Stimulated activated CD8-positive, alpha-beta memory T cell treated with anti-CD3 and anti-CD28 coated beads, Interleukin-15, amount 100 ng/mL, for 1 hour (primary cell): ENCODE measurements at regions not wholly inside any gene's neighbourhood (a gene's known extent, or its start where the extent isn't known, plus 50 kb on each side); places are given as distances from the start of the nearest gene placed in this dataset.

Source experiments
- DNase-seq: peaks from one replicate; pipeline ENCODE4 v3.0.0-alpha.2; 2020; ENCODE audit warnings: low read depth

- no peak for DNase-seq
These were observed 108.9 kb downstream of the RBFOX3 start for GRCh38 chr17:79501910-79502309.

GRCh38 chr17:79500745-79501618 lies 109.9 kb downstream of the RBFOX3 start:
- DNase-seq: no peak

DNA sequence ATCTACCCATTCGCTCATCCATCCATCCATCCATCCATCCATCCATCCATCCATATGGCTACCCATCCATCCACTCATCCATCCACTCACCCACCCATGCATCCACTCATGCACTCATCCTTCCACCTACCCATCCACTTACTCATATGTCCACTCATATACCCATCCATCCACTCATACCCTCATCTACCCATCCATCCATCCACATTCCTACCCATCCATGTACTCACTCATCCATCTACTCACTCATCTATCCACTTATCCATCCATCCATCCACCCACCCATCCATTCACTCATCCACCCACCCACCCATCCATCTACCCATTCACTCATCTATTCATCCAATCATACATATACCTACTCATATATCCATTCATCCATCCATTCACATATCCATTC lies 112.0 kb downstream of the RBFOX3 start:
- DNase-seq: no peak

- DNase-seq: no peak
These were observed 113.0 kb downstream of the RBFOX3 start for GRCh38 chr17:79497777-79498348.

DNA sequence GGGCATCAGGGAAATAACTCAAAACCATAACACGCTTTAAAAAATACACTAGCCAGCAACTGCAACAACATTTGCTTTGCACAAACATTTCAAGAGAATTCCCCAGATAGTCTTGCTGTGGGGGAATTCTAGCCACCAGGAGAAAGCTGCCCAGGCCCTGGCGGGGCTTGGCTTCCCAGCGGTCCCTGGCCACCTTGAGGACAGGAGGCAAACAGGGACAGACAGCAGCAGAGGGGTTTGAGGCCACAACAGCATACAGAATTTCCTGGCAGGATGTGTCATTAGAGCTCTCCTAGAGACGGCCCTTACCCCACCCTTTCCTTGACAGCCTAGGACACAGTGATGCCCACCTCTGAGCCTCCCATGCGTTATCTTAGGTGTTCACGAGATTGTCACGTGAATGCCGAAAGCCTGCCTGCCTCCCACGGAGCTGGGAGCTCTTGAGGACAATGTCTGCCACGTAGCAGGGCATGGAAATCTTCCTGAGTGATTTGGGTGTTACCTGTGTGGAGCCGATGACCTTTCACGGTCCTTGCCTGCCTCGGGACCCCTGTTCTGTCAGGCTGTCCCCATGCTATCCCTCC lies 114.3 kb downstream of the RBFOX3 start:
- DNase-seq: no peak

DNA sequence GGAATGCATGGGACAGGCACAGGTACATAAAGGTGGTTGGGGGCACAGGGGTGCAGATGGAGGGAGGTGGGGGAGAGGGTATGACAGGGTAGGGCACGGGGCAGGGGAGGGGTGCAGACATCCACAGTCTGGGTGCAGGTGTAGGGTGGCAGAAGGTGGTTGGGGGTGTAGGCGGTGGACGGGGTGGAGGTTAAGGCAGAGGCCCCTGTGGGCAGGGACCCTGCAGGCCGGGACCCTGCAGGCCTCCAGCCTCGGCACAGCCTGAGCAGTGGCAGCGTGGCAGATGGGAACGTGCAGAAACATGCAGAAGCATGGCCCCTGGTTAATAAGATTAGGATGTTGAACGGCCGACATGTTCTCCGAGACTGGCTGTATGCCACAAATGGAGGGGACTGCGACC lies 115.2 kb downstream of the RBFOX3 start:
- DNase-seq: no peak

GRCh38 chr17:79491006-79491405 lies 119.8 kb downstream of the RBFOX3 start:
- DNase-seq: no peak

DNA sequence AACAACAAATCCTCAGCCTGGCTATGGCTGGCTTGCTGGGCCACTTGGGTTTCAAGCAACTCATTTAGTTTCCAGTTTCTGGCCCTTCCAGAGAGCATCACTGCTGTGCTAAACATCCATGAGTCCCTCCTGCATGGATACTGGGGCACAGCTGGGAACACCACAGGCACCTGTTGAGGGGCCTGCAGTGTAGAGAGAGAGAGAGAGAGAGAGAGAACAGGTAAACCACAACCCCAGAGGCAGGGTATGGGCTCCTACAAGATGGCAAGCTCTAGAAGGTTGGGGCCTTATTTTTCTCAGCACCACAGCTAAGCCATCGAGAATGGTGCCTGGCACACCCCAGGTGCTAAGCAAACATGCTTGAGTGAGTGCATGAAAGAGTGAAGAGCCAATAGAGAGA lies 120.3 kb downstream of the RBFOX3 start:
- no peak for DNase-seq

GRCh38 chr17:79487149-79487548 lies 123.7 kb downstream of the RBFOX3 start:
- no peak for DNase-seq

DNA sequence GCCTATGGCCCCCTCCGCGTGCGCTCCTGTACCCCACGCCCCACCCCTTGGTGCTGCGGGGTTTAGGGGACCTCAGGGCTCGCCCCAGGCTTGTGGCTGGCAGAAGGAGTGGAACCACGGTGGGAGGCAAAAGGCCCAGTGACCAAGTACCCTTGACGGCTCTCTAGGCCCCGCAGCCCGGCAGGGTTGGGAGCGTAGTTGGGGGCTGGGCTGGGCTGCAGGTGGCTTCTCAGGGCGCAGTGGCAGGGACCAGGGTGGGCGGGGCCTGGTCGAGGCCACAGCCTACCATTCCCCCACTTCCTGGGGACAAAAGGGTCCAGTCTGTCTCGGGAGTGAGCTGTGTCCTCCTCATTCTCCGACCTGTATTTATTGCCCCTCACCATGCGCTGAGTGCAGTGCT lies 124.9 kb downstream of the RBFOX3 start:
- no peak for DNase-seq

DNA sequence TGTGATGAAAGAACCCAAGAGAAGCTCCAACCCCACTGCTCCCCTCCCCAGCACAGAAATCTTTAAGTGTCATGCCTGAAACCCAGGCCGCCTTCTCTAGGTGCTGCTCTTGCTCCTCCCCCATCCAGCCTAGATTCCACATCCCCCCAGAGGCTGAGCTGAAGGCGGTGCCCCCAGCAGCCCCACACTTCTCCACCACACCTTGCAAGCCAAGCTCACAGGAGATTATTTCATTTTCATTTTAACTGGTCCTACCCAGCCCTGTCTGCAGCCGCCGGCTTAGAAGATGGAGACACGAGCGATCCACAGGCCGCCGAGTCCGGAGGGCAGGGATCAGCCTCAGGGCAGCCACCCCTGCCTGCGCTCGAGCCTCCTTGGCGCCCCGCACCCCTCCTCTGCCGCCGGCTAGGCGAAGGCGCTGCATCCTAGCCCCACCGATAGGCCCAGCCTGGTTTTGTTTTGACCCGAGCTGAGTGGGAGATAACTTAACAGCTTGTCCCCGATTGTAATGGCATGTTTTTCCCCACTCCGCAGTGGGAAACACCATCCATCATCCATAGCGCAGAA lies 125.3 kb downstream of the RBFOX3 start:
- DNase-seq: no peak

GRCh38 chr17:79484600-79485418 lies 126.0 kb downstream of the RBFOX3 start:
- DNase-seq: no peak

DNA sequence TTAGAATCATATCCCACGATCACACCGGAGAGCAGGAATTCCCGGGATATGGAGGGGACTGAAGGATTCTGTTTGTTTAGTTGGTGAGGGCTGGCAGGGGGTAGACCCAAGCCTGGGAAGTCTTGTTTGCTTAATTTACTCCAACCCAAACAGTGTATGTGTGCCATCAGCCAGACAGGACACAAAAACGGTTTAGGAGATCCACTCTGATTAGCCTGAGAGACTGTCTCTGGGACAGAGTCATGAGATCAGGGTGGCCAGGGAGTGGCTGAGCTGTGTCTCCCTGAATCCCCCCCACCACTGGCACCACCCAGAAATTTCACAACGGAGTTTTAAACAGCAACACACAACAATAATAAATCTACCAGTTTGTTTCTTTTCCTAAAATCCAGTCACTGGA lies 127.0 kb downstream of the RBFOX3 start:
- DNase-seq: no peak

GRCh38 chr17:79482727-79483521 lies 127.9 kb downstream of the RBFOX3 start:
- no peak for DNase-seq

GRCh38 chr17:79479876-79480275 lies 131.0 kb downstream of the RBFOX3 start:
- DNase-seq: no peak

GRCh38 chr17:79478841-79479240 lies 132.0 kb downstream of the RBFOX3 start:
- DNase-seq: no peak

DNA sequence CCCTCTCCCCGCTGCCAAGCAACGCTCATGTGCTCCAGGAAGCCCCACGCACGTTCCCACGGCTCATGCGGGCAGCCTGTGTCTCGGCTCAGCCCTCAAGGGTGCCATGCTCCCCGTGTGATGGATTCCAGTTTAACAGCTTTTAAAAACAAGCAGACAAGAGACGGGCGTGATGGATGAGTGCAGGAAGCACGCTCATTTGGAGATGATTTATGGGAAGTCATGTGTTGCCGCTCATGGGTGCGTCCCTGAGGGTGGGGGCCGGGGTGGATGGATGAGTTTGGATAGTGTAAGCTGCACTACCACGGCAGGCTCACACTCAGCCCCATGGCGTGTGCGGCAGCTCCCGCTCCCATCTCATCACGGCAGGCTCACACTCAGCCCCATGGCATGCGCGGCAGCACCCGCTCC lies 132.8 kb downstream of the RBFOX3 start:
- DNase-seq: no peak

- DNase-seq: no peak
These were observed 134.7 kb downstream of the RBFOX3 start for GRCh38 chr17:79476074-79476652.

GRCh38 chr17:79473876-79474440 lies 136.9 kb downstream of the RBFOX3 start:
- DNase-seq: no peak

GRCh38 chr17:79473111-79473875 lies 137.6 kb downstream of the RBFOX3 start:
- no peak for DNase-seq
